Keratinocyte (primary cell): ENCODE measurements at regions not wholly inside any gene's neighbourhood (a gene's known extent, or its start where the extent isn't known, plus 50 kb on each side); places are given as distances from the start of the nearest gene placed in this dataset.
"Not testable (repeated sequence)": the region's sequence is repeated elsewhere in the genome, so short reads cannot be mapped to it uniquely, and the experiment has no call there.

Experiments
- DNase-seq: peaks from one replicate; pipeline ENCODE4 v3.0.0-alpha.2; 2011; ENCODE audit warnings: low read depth, missing footprints, low spot score
- FAIRE-seq: peaks from 2 replicates; lab custom pipeline; 2011; peaks lifted over from hg19 to GRCh38; lab: Jason Lieb, UNC
- H2AFZ ChIP-seq: 2 replicates; pipeline ENCODE4 v1.6.0; 2012; ENCODE audit warnings: low read length, control low read depth, inconsistent platforms; ENCODE audit not compliant: control insufficient read depth
- H3K27ac ChIP-seq: 2 replicates; pipeline ENCODE4 v1.5.1; 2011; ENCODE audit warnings: low read length; ENCODE audit not compliant: control insufficient read depth, insufficient read depth
- H3K27me3 ChIP-seq: 3 replicates; pipeline ENCODE4 v1.6.0; 2011; ENCODE audit warnings: low read length; ENCODE audit not compliant: control insufficient read depth, insufficient read depth; ENCODE audit errors: extremely low read depth
- H3K36me3 ChIP-seq, 2 experiments: 2 replicates in 1 of 2; 3 replicates in 1 of 2; pipeline ENCODE4 v1.5.1; 2011; ENCODE audit warnings: low read length in 2 of 2, mild to moderate bottlenecking in 1 of 2; ENCODE audit not compliant: control insufficient read depth in 2 of 2, insufficient read depth in 2 of 2; ENCODE audit errors: extremely low read depth in 1 of 2
- H3K4me1 ChIP-seq: 3 replicates; pipeline ENCODE4 v1.5.1; 2011; ENCODE audit warnings: low read length; ENCODE audit not compliant: control insufficient read depth, insufficient read depth; ENCODE audit errors: extremely low read depth
- H3K4me2 ChIP-seq: 3 replicates; pipeline ENCODE4 v1.6.0; 2011; ENCODE audit warnings: low read depth, low read length; ENCODE audit not compliant: control insufficient read depth, insufficient read depth; ENCODE audit errors: extremely low read depth
- H3K4me3 ChIP-seq, 3 experiments: fragments of 200-600 bp in 1 of 3; sonication (generic) in 1 of 3; 2 replicates in 2 of 3; 3 replicates in 1 of 3; pipeline ENCODE4 v1.5.1; 2011 to 2016; ENCODE audit warnings: low read length in 3 of 3, mild to moderate bottlenecking in 3 of 3, control low read depth in 2 of 3, inconsistent platforms in 1 of 3, low read depth in 1 of 3, mixed read lengths in 1 of 3, mixed run types in 1 of 3, moderate library complexity in 1 of 3; ENCODE audit not compliant: control insufficient read depth in 2 of 3, insufficient read depth in 2 of 3; ENCODE audit errors: extremely low read depth in 1 of 3
- H3K79me2 ChIP-seq: 2 replicates; pipeline ENCODE4 v1.6.0; 2012; ENCODE audit warnings: low read length; ENCODE audit not compliant: control insufficient read depth, insufficient read depth
- H3K9ac ChIP-seq: 3 replicates; pipeline ENCODE4 v1.6.0; 2011; ENCODE audit warnings: low read length; ENCODE audit not compliant: control insufficient read depth, insufficient read depth; ENCODE audit errors: extremely low read depth
- H3K9me1 ChIP-seq: 3 replicates; pipeline ENCODE4 v1.6.0; 2011; ENCODE audit warnings: low read length; ENCODE audit not compliant: control insufficient read depth, insufficient read depth; ENCODE audit errors: extremely low read depth
- H3K9me3 ChIP-seq: 2 replicates; pipeline ENCODE4 v1.5.1; 2012; ENCODE audit warnings: low read depth, low read length; ENCODE audit not compliant: control insufficient read depth
- H4K20me1 ChIP-seq: 3 replicates; pipeline ENCODE4 v1.6.0; 2011; ENCODE audit warnings: low read length; ENCODE audit not compliant: control insufficient read depth, insufficient read depth; ENCODE audit errors: extremely low read depth
- EZH2 ChIP-seq: IDR thresholded peaks from one replicate; pipeline ENCODE4 v1.6.1; 2012; ENCODE audit warnings: inconsistent platforms, mild to moderate bottlenecking, low read length, moderate library complexity
- dilution Hi-C: fragments of 300-500 bp; cut with MboI; formaldehyde crosslinking; loops from one replicate; pipeline ENCODE4 v1.7.0; 2020; ENCODE audit warnings: low sequenced_read_pairs; ENCODE audit not compliant: extremely low pct_ligation_motif_present
- TF ChIP-seq, protein P1 (sequence below), 3 experiments: IDR thresholded peaks in 1 of 3; conservative IDR thresholded peaks in 1 of 3; optimal IDR thresholded peaks in 1 of 3; 2 replicates in 2 of 3; 3 replicates in 1 of 3; pipeline versions ENCODE3 to v1.5.1; 2011; ENCODE audit warnings: low read length in 3 of 3, mild to moderate bottlenecking in 3 of 3, moderate library complexity in 2 of 3, control low read depth in 1 of 3, inconsistent platforms in 1 of 3; ENCODE audit not compliant: insufficient read depth in 2 of 3; ENCODE audit errors: extremely low read depth in 1 of 3

DNA sequence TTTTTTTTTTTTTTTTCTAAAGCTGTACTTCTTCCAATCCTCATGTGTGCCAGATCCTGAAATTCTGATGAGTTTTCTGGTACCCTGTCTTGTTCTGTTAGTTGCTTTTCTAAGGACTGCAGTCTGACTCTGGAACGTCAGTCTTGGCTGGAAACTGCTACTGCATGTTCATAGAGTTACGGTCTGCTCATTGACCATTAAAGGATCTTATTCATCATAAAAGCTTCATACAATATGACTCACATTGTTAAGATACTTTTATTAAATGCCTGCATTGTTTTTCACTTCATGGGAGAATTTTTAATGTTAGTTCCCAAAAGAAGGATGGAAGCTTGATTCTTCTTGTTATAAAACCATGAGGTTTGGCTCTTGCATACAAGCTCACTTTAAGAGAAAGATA lies 233.6 kb downstream of the SYT10 start:
- H3K9me3 ChIP-seq: no peaks in the 10 kb centered on the region
- DNase-seq (no peak), FAIRE-seq (no peak)
- H3K9ac ChIP-seq: no peak overlapping the region
- H3K4me3 ChIP-seq: no peak overlapping the region
- no peak overlapping the region for H3K4me2 ChIP-seq
- TF ChIP-seq, protein P1, sequence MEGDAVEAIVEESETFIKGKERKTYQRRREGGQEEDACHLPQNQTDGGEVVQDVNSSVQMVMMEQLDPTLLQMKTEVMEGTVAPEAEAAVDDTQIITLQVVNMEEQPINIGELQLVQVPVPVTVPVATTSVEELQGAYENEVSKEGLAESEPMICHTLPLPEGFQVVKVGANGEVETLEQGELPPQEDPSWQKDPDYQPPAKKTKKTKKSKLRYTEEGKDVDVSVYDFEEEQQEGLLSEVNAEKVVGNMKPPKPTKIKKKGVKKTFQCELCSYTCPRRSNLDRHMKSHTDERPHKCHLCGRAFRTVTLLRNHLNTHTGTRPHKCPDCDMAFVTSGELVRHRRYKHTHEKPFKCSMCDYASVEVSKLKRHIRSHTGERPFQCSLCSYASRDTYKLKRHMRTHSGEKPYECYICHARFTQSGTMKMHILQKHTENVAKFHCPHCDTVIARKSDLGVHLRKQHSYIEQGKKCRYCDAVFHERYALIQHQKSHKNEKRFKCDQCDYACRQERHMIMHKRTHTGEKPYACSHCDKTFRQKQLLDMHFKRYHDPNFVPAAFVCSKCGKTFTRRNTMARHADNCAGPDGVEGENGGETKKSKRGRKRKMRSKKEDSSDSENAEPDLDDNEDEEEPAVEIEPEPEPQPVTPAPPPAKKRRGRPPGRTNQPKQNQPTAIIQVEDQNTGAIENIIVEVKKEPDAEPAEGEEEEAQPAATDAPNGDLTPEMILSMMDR (optimal IDR thresholded peaks at IDR 0.05 in 1 of 3, IDR thresholded peaks at IDR 0.05 in 1 of 3, conservative IDR thresholded peaks at IDR 0.05 in 1 of 3; ENCODE audit: extremely low read depth in 1 of 3, insufficient read depth in 2 of 3, low read length in 3 of 3): no peak
- TF ChIP-seq EZH2: no peak
- H3K4me1 ChIP-seq: no peaks in the 10 kb centered on the region
- no peak overlapping the region for H3K27ac ChIP-seq
- no peaks in the 10 kb centered on the region for H3K79me2 ChIP-seq
- H2AFZ ChIP-seq: no peak overlapping the region
- dilution Hi-C loops: no loop called here
- no peaks in the 10 kb centered on the region for H3K36me3 ChIP-seq
- no peaks in the 10 kb centered on the region for H4K20me1 ChIP-seq
- H3K9me1 ChIP-seq: no peaks in the 10 kb centered on the region
- H3K27me3 ChIP-seq: no peaks in the 10 kb centered on the region

DNA sequence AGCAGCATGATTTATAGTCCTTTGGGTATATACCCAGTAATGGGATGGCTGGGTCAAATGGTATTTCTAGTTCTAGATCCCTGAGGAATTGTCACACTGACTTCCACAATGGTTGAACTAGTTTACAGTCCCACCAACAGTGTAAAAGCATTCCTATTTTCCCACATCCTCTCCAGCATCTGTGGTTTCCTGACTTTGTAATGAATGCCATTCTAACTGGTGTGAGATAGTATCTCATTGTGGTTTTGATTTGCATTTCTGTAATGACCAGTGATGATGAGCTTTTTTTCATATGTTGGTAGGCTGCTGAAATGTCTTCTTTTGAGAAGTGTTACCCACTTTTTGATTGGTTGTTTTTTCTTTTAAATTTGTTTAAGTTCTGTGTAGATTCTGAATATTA lies 245.2 kb downstream of the SYT10 start:
- H3K9me3 ChIP-seq, H2AFZ ChIP-seq, H3K79me2 ChIP-seq, H3K4me1 ChIP-seq, FAIRE-seq, H3K27me3 ChIP-seq, H3K9ac ChIP-seq, dilution Hi-C loops, H3K36me3 ChIP-seq, H3K9me1 ChIP-seq, H3K4me3 ChIP-seq, H3K4me2 ChIP-seq, H3K27ac ChIP-seq, H4K20me1 ChIP-seq, DNase-seq: not testable (repeated sequence)

DNA sequence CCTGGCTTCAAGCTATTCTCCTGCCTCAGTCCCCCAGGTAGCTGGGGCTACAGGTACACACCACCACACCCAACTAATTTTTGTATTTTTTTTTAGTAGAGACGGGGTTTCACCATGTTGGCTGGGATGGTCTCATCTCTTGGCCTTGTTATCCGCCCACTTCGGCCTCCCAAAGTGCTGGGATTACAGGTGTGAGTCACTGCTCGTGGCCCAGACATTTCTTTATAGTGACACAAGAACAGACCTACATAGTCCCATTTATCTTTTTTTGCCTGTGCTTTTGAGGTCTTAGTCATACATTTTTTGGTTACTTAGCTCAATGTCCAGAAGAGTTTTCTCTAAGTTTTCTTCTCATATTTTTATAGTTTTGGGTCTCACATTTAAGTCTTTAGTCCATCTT lies 247.4 kb downstream of the SYT10 start:
- Histone ChIP-seq H3K4me1 (no peaks in the 10 kb centered on the region), H3K79me2 (no peaks in the 10 kb centered on the region), H3K9ac (no peak overlapping the region), H3K4me2 (no peak overlapping the region), H2AFZ (no peak overlapping the region), H3K9me3 (no peaks in the 10 kb centered on the region), H3K9me1 (no peaks in the 10 kb centered on the region), H3K27ac (no peak overlapping the region), H3K4me3 (no peak overlapping the region), H4K20me1 (no peaks in the 10 kb centered on the region), H3K27me3 (no peaks in the 10 kb centered on the region), H3K36me3 (no peaks in the 10 kb centered on the region)
- dilution Hi-C loops: no loop called here
- TF ChIP-seq EZH2: no peak
- TF ChIP-seq, protein P1 (optimal IDR thresholded peaks at IDR 0.05 in 1 of 3, IDR thresholded peaks at IDR 0.05 in 1 of 3, conservative IDR thresholded peaks at IDR 0.05 in 1 of 3; ENCODE audit: extremely low read depth in 1 of 3, insufficient read depth in 2 of 3, low read length in 3 of 3): no peak
- FAIRE-seq (no peak), DNase-seq (no peak)
